Panc1 (cell line): ENCODE measurements at regions not wholly inside any gene's neighbourhood (a gene's known extent, or its start where the extent isn't known, plus 50 kb on each side); places are given as distances from the start of the nearest gene placed in this dataset.

Source experiments
- POLR2AphosphoS5 ChIP-seq: IDR thresholded peaks from 2 replicates; pipeline ENCODE4 v1.6.1; 2012; ENCODE audit warnings: mild to moderate bottlenecking, low read depth, low read length, moderate library complexity
- TF ChIP-seq, protein P1 (sequence below): fragments of 450-650 bp; IDR thresholded peaks from 2 replicates; pipeline ENCODE4 v1.5.1; 2017; ENCODE audit warnings: mild to moderate bottlenecking

DNA sequence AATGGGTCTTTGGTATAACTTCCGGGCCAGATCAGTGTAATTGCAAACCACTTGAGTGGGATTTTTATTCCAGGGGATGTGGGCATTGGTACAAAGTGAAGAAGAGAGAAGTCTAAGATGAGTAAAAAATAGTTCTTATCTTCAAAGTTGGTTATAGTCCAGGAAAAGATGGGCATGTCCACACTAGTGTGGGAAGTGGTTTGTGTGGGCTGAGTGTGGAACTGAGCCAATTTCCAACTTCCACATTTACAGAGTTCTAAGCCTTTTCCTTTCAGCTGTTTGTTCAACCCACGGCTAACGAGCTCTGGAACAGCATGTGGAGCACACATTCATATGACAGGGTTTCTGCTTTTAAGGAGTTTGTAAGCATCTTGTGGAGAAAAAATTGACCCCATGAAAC is 72.3 kb upstream of the IFNGR1 start:
- TF ChIP-seq, protein P1, sequence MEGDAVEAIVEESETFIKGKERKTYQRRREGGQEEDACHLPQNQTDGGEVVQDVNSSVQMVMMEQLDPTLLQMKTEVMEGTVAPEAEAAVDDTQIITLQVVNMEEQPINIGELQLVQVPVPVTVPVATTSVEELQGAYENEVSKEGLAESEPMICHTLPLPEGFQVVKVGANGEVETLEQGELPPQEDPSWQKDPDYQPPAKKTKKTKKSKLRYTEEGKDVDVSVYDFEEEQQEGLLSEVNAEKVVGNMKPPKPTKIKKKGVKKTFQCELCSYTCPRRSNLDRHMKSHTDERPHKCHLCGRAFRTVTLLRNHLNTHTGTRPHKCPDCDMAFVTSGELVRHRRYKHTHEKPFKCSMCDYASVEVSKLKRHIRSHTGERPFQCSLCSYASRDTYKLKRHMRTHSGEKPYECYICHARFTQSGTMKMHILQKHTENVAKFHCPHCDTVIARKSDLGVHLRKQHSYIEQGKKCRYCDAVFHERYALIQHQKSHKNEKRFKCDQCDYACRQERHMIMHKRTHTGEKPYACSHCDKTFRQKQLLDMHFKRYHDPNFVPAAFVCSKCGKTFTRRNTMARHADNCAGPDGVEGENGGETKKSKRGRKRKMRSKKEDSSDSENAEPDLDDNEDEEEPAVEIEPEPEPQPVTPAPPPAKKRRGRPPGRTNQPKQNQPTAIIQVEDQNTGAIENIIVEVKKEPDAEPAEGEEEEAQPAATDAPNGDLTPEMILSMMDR = no peak
- TF ChIP-seq POLR2AphosphoS5 = no peak
